ENCODE measurements at regions not wholly inside any gene's neighbourhood (a gene's known extent, or its start where the extent isn't known, plus 50 kb on each side); places are given as distances from the start of the nearest gene placed in this dataset.

DNA sequence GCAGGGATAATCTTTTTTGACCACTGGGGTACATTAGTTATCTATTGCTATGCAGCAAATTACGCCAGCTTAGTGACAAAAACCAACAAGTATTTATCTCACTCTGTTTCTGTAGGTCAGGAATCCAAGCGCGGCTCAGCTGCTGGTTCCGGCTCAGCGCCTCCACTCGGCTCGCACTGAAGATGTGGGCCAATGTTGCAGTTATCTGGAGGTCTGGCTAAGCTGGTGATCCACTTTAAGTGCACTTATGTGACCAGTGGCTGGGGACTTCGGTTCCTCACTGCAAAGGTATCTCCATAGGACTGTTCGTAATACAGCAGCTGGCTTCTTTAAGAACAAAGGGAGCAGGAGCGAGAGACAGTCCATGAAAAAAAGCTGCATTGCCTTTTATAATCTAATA, 591.9 kb downstream of the TMEM182 start:
- no peak for DNase-seq (ENCODE audit: low read depth)
- TF ChIP-seq, protein P1, sequence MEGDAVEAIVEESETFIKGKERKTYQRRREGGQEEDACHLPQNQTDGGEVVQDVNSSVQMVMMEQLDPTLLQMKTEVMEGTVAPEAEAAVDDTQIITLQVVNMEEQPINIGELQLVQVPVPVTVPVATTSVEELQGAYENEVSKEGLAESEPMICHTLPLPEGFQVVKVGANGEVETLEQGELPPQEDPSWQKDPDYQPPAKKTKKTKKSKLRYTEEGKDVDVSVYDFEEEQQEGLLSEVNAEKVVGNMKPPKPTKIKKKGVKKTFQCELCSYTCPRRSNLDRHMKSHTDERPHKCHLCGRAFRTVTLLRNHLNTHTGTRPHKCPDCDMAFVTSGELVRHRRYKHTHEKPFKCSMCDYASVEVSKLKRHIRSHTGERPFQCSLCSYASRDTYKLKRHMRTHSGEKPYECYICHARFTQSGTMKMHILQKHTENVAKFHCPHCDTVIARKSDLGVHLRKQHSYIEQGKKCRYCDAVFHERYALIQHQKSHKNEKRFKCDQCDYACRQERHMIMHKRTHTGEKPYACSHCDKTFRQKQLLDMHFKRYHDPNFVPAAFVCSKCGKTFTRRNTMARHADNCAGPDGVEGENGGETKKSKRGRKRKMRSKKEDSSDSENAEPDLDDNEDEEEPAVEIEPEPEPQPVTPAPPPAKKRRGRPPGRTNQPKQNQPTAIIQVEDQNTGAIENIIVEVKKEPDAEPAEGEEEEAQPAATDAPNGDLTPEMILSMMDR (conservative IDR thresholded peaks at IDR 0.05; ENCODE audit: low read depth, low read length) = no peak

DNA sequence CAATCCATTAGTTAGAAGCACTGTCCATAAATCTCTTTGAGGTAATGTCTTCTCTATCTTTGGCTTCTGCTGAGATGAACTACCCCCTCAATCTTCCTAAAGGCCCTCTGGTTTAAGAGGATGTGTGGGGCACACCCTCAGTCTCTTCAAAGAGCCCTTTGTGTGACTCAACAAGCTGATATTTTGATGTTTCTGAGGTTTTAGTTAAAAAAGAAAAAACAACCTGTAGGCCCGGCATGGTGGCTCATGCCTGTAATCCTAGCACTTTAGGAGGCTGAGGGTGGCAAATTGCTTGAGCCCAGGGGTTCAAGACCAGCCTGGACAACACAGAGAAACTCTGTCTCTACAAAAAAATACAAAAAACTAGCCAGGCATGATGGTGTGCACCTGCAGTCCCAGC, 593.5 kb downstream of the TMEM182 start:
- TF ChIP-seq, protein P1 (conservative IDR thresholded peaks at IDR 0.05; ENCODE audit: low read depth, low read length) = no peak
- H3K4me3 ChIP-seq (ENCODE audit: low read length) = no peak overlapping the region
- DNase-seq (ENCODE audit: low read depth) = no peak

More for the DNA sequence above, 591.9 kb downstream of the TMEM182 start:
- H3K4me3 ChIP-seq (ENCODE audit: low read length) = no peak overlapping the region

DNA sequence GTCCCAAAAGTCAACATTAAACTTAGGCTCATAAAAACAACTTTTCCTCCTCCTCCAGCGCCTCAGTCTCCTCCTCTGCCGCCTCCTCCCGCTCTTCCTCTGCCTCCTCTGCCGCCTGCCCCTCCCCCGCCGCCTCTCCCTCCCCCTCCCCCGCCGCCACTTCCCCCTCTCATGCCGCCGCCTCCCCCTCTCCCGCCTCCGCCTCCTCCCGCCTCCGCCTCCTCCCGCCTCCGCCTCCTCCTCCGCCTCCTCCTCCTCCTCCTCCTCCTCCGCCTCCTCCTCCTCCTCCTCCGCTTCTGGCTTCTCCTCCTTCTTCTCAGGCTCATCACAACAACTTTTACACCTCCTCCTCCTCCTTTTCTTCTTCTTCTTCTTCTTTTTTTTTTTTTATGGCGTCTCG, 599.9 kb downstream of the TMEM182 start:
- TF ChIP-seq, protein P1 (conservative IDR thresholded peaks at IDR 0.05; ENCODE audit: low read depth, low read length) = no peak
- H3K4me3 ChIP-seq (ENCODE audit: low read length) = no peak overlapping the region
- no peak for DNase-seq (ENCODE audit: low read depth)

DNA sequence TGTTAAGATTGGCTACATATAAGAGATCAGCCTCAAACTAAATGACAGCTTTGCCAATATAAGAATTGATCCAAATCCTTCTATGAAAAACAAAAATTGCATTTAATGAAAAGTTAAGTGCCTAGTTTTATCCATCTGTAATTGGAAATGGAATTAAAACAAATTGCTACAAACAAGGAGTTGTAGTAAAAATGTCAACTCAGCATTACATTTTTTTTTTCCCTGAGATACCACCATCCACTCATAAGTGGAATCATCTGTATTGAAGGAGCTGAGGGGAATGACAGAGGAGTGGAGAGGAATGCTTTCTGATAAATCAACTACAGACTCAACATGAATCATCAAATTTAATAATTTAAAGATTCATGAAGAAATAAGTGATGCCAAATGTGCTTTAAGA, 601.8 kb downstream of the TMEM182 start:
- DNase-seq (ENCODE audit: low read depth) = no peak
- no peak overlapping the region for H3K4me3 ChIP-seq (ENCODE audit: low read length)
- TF ChIP-seq, protein P1 (conservative IDR thresholded peaks at IDR 0.05; ENCODE audit: low read depth, low read length) = no peak

DNA sequence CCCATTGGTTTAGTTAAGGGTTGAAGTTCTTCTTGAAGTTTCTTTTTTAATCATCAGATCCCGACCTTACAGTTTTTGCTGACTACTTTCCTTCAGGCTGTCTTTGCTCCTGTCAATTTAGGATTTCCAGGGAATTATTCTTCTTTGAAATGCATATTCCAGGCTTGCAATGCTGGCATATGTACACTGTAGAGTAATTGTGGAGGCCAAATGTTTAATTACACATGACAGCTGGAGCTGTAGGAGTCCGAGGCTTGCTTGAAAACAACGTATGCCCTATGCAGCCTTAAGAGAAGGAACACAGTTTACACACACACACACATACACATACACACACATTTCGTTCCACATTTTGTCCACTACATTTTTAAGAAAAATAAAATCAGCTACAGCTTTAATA, 602.3 kb downstream of the TMEM182 start:
- H3K4me3 ChIP-seq (ENCODE audit: low read length) = no peak overlapping the region
- TF ChIP-seq, protein P1 (conservative IDR thresholded peaks at IDR 0.05; ENCODE audit: low read depth, low read length) = no peak
- DNase-seq (ENCODE audit: low read depth) = no peak

DNA sequence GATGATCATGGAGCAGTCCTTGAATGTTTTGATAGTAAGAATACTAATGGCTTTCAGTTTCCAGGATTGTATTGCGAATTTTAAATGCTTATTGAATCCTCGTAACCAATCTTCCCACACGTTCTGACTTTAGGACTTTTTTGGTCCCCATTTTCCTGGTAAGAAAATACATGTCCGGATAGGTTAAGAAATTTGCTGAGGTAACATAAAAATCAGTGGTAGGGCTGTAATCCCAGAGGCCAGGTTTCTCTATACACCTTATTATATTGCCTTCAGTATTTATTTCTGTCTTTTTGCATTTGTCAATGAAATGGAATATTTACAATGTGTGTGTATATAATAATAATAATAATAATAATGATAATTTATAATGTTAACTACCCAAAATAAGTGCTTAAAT, 603.2 kb downstream of the TMEM182 start:
- no peak overlapping the region for H3K4me3 ChIP-seq (ENCODE audit: low read length)
- TF ChIP-seq, protein P1 (conservative IDR thresholded peaks at IDR 0.05; ENCODE audit: low read depth, low read length) = no peak
- DNase-seq (ENCODE audit: low read depth) = no peak

DNA sequence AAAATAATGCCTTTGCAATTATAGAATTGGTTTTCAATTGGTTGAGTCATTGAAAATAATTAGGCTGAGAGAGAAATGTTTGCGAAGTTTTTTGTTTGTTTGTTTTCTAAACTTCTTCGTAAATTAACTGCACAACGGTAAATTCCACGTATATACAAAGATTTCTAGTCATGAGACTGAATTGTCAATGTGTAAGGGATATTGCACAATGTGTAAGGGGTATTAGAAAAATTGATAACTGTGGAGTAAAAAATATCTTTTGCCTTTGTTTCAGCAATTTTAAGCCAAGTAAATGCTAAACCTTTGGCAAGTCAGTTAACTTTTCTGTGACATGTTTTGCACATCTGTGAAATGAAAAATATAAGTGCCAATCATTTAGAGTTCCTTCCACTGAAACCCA, 606.0 kb downstream of the TMEM182 start:
- TF ChIP-seq, protein P1 (conservative IDR thresholded peaks at IDR 0.05; ENCODE audit: low read depth, low read length) = no peak
- DNase-seq (ENCODE audit: low read depth) = no peak
- H3K4me3 ChIP-seq (ENCODE audit: low read length) = no peak overlapping the region
